HEK293 (cell line): ENCODE measurements at regions not wholly inside any gene's neighbourhood (a gene's known extent, or its start where the extent isn't known, plus 50 kb on each side); places are given as distances from the start of the nearest gene placed in this dataset.

Experiments
- CTCF ChIA-PET: fragments of 350-600 bp; formaldehyde crosslinking; extraction: SDS; loops from one replicate; lab custom pipeline; 2021; ENCODE audit warnings: antibody characterized with exemption; lab: Yijun Ruan, JAX
- POLR2A ChIA-PET: fragments of 300-600 bp; formaldehyde crosslinking; extraction: SDS; loops from one replicate; lab custom pipeline; 2020; ENCODE audit warnings: antibody characterized with exemption, inconsistent platforms; lab: Yijun Ruan, JAX
- H3K27ac ChIP-seq: fragments of 200-500 bp; sonication (Bioruptor generic); 2 replicates; pipeline ENCODE4 v1.5.1; 2014; ENCODE audit warnings: low read depth, low read length, control low read depth, inconsistent platforms; ENCODE audit errors: extremely low read depth
- H3K36me3 ChIP-seq, 2 experiments: fragments of 200-500 bp in 1 of 2; sonication (Bioruptor generic) in 1 of 2; 1 replicate in 1 of 2; 2 replicates in 1 of 2; pipeline ENCODE4 v1.5.1; 2014 to 2017; ENCODE audit warnings: inconsistent platforms in 2 of 2, low read length in 2 of 2; ENCODE audit not compliant: control insufficient read depth in 2 of 2, insufficient read depth in 1 of 2
- H3K4me1 ChIP-seq: fragments of 200-500 bp; sonication (Bioruptor generic); 2 replicates; pipeline ENCODE4 v1.5.1; 2014; ENCODE audit warnings: mild to moderate bottlenecking, low read length, inconsistent platforms; ENCODE audit not compliant: control insufficient read depth, insufficient read depth
- H3K4me3 ChIP-seq: 2 replicates; pipeline ENCODE4 v1.5.1; 2011; ENCODE audit warnings: low read depth, mild to moderate bottlenecking, control low read depth, low read length, moderate library complexity
- H3K9me3 ChIP-seq: fragments of 200-500 bp; sonication (Bioruptor generic); 2 replicates; pipeline ENCODE4 v1.5.1; 2014; ENCODE audit warnings: low read depth, low read length, inconsistent platforms; ENCODE audit not compliant: control insufficient read depth, insufficient read depth
- FEZF1 ChIP-seq: fragments of 450-650 bp; formaldehyde crosslinking; IDR thresholded peaks from 2 replicates; pipeline ENCODE4 v1.5.1; 2016; ENCODE audit warnings: missing biosample characterization, missing genetic modification characterization
- GLIS1 ChIP-seq: fragments of 450-650 bp; formaldehyde crosslinking; IDR thresholded peaks from 2 replicates; pipeline ENCODE4 v1.5.1; 2016; ENCODE audit warnings: missing biosample characterization, missing genetic modification characterization
- HOXD13 ChIP-seq: sonication (generic); formaldehyde crosslinking; IDR thresholded peaks from 2 replicates; pipeline ENCODE4 v1.8.0; 2022; ENCODE audit warnings: missing genetic modification reagents, borderline replicate concordance
- IKZF3 ChIP-seq: fragments of 450-650 bp; IDR thresholded peaks from 2 replicates; pipeline ENCODE4 v1.5.0; 2018; ENCODE audit warnings: missing biosample characterization, mild to moderate bottlenecking, missing genetic modification characterization, moderate library complexity
- SCRT1 ChIP-seq: fragments of 450-650 bp; formaldehyde crosslinking; IDR thresholded peaks from 2 replicates; pipeline ENCODE4 v1.5.1; 2016; ENCODE audit warnings: missing biosample characterization, missing genetic modification characterization, borderline replicate concordance
- TRIM28 ChIP-seq: IDR thresholded peaks from 2 replicates; pipeline ENCODE4 v1.6.1; 2011; ENCODE audit warnings: low read length, control low read depth, borderline replicate concordance
- ZIC2 ChIP-seq: fragments of 450-650 bp; formaldehyde crosslinking; IDR thresholded peaks from 2 replicates; pipeline ENCODE4 v1.5.1; 2016; ENCODE audit warnings: missing biosample characterization, missing genetic modification characterization
- ZNF16 ChIP-seq: fragments of 450-650 bp; formaldehyde crosslinking; IDR thresholded peaks from 2 replicates; pipeline ENCODE4 v1.5.1; 2016; ENCODE audit warnings: low read depth, missing biosample characterization, missing genetic modification characterization
- ZNF791 ChIP-seq: fragments of 450-650 bp; formaldehyde crosslinking; IDR thresholded peaks from 2 replicates; pipeline ENCODE4 v1.5.1; 2016; ENCODE audit warnings: missing biosample characterization, missing genetic modification characterization
- ZNF843 ChIP-seq: fragments of 450-650 bp; formaldehyde crosslinking; IDR thresholded peaks from 2 replicates; pipeline ENCODE4 v1.5.1; 2016; ENCODE audit warnings: missing biosample characterization, missing genetic modification characterization
- ZSCAN30 ChIP-seq: fragments of 450-650 bp; IDR thresholded peaks from 2 replicates; pipeline ENCODE4 v1.5.1; 2018; ENCODE audit warnings: missing biosample characterization, mild to moderate bottlenecking, missing genetic modification characterization, moderate library complexity
- ZXDB ChIP-seq: fragments of 450-650 bp; formaldehyde crosslinking; IDR thresholded peaks from 2 replicates; pipeline ENCODE4 v1.5.1; 2016; ENCODE audit warnings: missing biosample characterization, missing genetic modification characterization
- TF ChIP-seq, protein P1 (sequence below): fragments of 450-650 bp; formaldehyde crosslinking; conservative IDR thresholded peaks from 2 replicates; pipeline ENCODE4 v1.5.1; 2016; ENCODE audit warnings: low read depth, missing biosample characterization, missing genetic modification characterization
- TF ChIP-seq, protein P2 (sequence below): fragments of 450-650 bp; formaldehyde crosslinking; IDR thresholded peaks from 2 replicates; pipeline ENCODE4 v1.5.1; 2017; ENCODE audit warnings: missing biosample characterization, missing genetic modification characterization
- TF ChIP-seq, protein P3 (sequence below): fragments of 450-650 bp; formaldehyde crosslinking; IDR thresholded peaks from 2 replicates; pipeline ENCODE4 v1.5.1; 2016; ENCODE audit warnings: missing biosample characterization, missing genetic modification characterization
- TF ChIP-seq, protein P4 (sequence below): fragments of 450-650 bp; formaldehyde crosslinking; IDR thresholded peaks from 2 replicates; pipeline ENCODE4 v1.5.1; 2016; ENCODE audit warnings: missing biosample characterization, missing genetic modification characterization
- TF ChIP-seq, protein P5 (sequence below): fragments of 450-650 bp; formaldehyde crosslinking; IDR thresholded peaks from 2 replicates; pipeline ENCODE4 v1.5.1; 2017; ENCODE audit warnings: missing biosample characterization, missing genetic modification characterization
- TF ChIP-seq, protein P6 (sequence below): fragments of 450-650 bp; formaldehyde crosslinking; IDR thresholded peaks from 2 replicates; pipeline ENCODE4 v1.5.1; 2016; ENCODE audit warnings: missing biosample characterization, missing genetic modification characterization

DNA sequence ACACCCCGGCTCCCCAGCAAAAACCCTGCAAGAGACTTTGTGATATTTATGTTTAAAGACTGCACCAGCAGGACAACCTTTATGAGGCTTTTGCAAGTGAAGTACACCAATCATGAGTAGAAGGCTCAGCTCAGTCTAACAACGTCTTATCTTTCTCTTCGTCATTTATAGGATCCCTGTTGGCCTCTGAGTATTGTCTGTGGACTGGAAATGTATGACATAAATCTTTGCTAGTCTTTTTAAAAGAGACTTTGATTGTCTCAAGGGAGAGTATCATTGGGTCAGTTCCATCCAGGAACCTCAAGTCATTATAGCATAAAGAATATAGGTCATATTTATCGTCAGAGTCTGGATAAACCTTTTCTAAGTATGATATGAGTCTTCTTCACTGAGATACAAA, 505.0 kb upstream of the SOX9 start:
- Histone ChIP-seq H3K4me1 (no peaks in the 10 kb centered on the region), H3K27ac (no peak overlapping the region)
- TF ChIP-seq, protein P1, sequence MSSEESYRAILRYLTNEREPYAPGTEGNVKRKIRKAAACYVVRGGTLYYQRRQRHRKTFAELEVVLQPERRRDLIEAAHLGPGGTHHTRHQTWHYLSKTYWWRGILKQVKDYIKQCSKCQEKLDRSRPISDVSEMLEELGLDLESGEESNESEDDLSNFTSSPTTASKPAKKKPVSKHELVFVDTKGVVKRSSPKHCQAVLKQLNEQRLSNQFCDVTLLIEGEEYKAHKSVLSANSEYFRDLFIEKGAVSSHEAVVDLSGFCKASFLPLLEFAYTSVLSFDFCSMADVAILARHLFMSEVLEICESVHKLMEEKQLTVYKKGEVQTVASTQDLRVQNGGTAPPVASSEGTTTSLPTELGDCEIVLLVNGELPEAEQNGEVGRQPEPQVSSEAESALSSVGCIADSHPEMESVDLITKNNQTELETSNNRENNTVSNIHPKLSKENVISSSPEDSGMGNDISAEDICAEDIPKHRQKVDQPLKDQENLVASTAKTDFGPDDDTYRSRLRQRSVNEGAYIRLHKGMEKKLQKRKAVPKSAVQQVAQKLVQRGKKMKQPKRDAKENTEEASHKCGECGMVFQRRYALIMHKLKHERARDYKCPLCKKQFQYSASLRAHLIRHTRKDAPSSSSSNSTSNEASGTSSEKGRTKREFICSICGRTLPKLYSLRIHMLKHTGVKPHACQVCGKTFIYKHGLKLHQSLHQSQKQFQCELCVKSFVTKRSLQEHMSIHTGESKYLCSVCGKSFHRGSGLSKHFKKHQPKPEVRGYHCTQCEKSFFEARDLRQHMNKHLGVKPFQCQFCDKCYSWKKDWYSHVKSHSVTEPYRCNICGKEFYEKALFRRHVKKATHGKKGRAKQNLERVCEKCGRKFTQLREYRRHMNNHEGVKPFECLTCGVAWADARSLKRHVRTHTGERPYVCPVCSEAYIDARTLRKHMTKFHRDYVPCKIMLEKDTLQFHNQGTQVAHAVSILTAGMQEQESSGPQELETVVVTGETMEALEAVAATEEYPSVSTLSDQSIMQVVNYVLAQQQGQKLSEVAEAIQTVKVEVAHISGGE (tag by site-specific recombination), result no peak
- TF ChIP-seq SCRT1 (tag by site-specific recombination) (0 out of 2 replicates have a peak, but pooled peaks have one; percentile 25), TRIM28 (peak; percentile 62; the same call in 1 of the 2 replicates), ZNF16 (no peak), ZSCAN30 (tag by site-specific recombination) (peak; percentile 79; the same call in 1 of the 2 replicates), ZNF843 (tag by site-specific recombination) (peak; percentile 72), HOXD13 (CRISPR knock-in tag) (no peak), GLIS1 (tag by site-specific recombination) (peak; percentile 25; the same call in 1 of the 2 replicates), ZIC2 (peak; percentile 71), ZNF791 (no peak), IKZF3 (tag by site-specific recombination) (peak; percentile 71), FEZF1 (peak; percentile 97), ZXDB (tag by site-specific recombination) (peak; percentile 54; the same call in 1 of the 2 replicates)
- TF ChIP-seq, protein P2, sequence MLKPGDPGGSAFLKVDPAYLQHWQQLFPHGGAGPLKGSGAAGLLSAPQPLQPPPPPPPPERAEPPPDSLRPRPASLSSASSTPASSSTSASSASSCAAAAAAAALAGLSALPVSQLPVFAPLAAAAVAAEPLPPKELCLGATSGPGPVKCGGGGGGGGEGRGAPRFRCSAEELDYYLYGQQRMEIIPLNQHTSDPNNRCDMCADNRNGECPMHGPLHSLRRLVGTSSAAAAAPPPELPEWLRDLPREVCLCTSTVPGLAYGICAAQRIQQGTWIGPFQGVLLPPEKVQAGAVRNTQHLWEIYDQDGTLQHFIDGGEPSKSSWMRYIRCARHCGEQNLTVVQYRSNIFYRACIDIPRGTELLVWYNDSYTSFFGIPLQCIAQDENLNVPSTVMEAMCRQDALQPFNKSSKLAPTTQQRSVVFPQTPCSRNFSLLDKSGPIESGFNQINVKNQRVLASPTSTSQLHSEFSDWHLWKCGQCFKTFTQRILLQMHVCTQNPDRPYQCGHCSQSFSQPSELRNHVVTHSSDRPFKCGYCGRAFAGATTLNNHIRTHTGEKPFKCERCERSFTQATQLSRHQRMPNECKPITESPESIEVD (tag by site-specific recombination), result peak; percentile 31
- TF ChIP-seq, protein P3, sequence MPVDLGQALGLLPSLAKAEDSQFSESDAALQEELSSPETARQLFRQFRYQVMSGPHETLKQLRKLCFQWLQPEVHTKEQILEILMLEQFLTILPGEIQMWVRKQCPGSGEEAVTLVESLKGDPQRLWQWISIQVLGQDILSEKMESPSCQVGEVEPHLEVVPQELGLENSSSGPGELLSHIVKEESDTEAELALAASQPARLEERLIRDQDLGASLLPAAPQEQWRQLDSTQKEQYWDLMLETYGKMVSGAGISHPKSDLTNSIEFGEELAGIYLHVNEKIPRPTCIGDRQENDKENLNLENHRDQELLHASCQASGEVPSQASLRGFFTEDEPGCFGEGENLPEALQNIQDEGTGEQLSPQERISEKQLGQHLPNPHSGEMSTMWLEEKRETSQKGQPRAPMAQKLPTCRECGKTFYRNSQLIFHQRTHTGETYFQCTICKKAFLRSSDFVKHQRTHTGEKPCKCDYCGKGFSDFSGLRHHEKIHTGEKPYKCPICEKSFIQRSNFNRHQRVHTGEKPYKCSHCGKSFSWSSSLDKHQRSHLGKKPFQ, result 0 out of 2 replicates have a peak, but pooled peaks have one; percentile 38
- TF ChIP-seq, protein P4, sequence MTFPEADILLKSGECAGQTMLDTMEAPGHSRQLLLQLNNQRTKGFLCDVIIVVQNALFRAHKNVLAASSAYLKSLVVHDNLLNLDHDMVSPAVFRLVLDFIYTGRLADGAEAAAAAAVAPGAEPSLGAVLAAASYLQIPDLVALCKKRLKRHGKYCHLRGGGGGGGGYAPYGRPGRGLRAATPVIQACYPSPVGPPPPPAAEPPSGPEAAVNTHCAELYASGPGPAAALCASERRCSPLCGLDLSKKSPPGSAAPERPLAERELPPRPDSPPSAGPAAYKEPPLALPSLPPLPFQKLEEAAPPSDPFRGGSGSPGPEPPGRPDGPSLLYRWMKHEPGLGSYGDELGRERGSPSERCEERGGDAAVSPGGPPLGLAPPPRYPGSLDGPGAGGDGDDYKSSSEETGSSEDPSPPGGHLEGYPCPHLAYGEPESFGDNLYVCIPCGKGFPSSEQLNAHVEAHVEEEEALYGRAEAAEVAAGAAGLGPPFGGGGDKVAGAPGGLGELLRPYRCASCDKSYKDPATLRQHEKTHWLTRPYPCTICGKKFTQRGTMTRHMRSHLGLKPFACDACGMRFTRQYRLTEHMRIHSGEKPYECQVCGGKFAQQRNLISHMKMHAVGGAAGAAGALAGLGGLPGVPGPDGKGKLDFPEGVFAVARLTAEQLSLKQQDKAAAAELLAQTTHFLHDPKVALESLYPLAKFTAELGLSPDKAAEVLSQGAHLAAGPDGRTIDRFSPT (tag by site-specific recombination), result peak; percentile 45; the same call in 1 of the 2 replicates
- TF ChIP-seq, protein P5, sequence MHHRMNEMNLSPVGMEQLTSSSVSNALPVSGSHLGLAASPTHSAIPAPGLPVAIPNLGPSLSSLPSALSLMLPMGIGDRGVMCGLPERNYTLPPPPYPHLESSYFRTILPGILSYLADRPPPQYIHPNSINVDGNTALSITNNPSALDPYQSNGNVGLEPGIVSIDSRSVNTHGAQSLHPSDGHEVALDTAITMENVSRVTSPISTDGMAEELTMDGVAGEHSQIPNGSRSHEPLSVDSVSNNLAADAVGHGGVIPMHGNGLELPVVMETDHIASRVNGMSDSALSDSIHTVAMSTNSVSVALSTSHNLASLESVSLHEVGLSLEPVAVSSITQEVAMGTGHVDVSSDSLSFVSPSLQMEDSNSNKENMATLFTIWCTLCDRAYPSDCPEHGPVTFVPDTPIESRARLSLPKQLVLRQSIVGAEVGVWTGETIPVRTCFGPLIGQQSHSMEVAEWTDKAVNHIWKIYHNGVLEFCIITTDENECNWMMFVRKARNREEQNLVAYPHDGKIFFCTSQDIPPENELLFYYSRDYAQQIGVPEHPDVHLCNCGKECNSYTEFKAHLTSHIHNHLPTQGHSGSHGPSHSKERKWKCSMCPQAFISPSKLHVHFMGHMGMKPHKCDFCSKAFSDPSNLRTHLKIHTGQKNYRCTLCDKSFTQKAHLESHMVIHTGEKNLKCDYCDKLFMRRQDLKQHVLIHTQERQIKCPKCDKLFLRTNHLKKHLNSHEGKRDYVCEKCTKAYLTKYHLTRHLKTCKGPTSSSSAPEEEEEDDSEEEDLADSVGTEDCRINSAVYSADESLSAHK, result peak; percentile 53; the same call in 1 of the 2 replicates
- TF ChIP-seq, protein P6, sequence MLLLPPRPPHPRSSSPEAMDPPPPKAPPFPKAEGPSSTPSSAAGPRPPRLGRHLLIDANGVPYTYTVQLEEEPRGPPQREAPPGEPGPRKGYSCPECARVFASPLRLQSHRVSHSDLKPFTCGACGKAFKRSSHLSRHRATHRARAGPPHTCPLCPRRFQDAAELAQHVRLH, result 0 out of 2 replicates have a peak, but pooled peaks have one; percentile 26
- TF ChIP-seq, all 188 proteins: peak for 14

More for the DNA sequence above, 505.0 kb upstream of the SOX9 start:
- no peaks in the 10 kb centered on the region for H3K36me3 ChIP-seq
- H3K9me3 ChIP-seq, result no peaks in the 10 kb centered on the region
- POLR2A ChIA-PET, result no interaction called here
- CTCF ChIA-PET, result no interaction called here
- H3K4me3 ChIP-seq, result no peak overlapping the region
